GM12864 (cell line): ENCODE measurements at regions not wholly inside any gene's neighbourhood (a gene's known extent, or its start where the extent isn't known, plus 50 kb on each side); places are given as distances from the start of the nearest gene placed in this dataset.

ENCODE experiments used
- DNase-seq: peaks from one replicate; pipeline ENCODE4 v3.0.0-alpha.2; 2011; ENCODE audit warnings: low read depth
- H3K4me3 ChIP-seq: 2 replicates; pipeline ENCODE4 v1.5.1; 2011; ENCODE audit warnings: mild to moderate bottlenecking, low read depth, low read length, control low read depth
- TF ChIP-seq, protein P1 (sequence below): IDR thresholded peaks from 2 replicates; pipeline ENCODE4 v1.5.1; 2011; ENCODE audit warnings: low read depth, mild to moderate bottlenecking, moderate library complexity, low read length, control low read depth, inconsistent platforms; ENCODE audit errors: missing control alignments

DNA sequence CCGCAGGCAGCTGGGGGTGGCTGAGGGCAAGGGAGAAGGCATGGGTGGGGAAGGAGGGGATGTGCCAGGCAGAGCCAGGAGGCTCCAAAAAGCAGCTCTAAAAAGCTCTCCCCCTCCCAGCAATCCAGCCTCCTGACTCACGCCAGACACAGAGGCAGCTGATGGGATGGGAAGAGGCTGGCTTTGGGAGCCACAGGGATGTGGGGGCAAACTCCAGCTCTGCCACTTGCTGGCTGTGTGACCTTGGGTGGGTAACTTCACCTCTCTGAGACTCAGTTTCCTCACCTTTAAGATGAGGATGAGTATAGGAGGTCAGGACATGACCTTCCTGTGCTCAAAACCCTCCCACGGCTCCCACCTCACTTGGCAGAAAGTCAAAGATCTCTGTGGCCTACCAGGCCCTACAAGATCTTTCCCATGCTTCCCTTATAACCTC lies 148.9 kb downstream of the CEBPB start:
- peak overlapping the region; percentile 12; the same call in 1 of the 2 replicates for H3K4me3 ChIP-seq
- DNase-seq, result no peak

DNA sequence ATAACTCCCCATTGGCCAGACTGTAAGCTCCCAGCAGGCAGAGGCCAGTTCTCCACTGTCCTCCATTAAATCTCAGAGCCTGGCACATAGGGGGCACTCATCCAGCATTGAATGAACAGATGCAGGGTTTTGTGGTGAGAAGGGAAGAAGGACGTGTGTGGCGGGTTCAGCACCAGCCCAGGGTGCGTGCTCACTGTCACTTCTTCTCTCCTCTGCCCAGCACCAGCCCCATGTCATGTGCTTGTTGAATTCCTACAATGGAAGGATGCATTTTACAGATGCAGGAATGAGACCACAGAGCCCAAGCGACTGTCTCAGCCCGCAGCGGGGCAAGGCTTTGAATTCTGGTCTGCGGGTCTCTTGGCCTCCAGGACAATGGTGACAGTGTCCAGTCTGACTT lies 149.9 kb downstream of the CEBPB start:
- H3K4me3 ChIP-seq, result no peak overlapping the region
- TF ChIP-seq, protein P1, sequence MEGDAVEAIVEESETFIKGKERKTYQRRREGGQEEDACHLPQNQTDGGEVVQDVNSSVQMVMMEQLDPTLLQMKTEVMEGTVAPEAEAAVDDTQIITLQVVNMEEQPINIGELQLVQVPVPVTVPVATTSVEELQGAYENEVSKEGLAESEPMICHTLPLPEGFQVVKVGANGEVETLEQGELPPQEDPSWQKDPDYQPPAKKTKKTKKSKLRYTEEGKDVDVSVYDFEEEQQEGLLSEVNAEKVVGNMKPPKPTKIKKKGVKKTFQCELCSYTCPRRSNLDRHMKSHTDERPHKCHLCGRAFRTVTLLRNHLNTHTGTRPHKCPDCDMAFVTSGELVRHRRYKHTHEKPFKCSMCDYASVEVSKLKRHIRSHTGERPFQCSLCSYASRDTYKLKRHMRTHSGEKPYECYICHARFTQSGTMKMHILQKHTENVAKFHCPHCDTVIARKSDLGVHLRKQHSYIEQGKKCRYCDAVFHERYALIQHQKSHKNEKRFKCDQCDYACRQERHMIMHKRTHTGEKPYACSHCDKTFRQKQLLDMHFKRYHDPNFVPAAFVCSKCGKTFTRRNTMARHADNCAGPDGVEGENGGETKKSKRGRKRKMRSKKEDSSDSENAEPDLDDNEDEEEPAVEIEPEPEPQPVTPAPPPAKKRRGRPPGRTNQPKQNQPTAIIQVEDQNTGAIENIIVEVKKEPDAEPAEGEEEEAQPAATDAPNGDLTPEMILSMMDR, result no peak
- DNase-seq, result no peak

More for the DNA sequence above, 148.9 kb downstream of the CEBPB start:
- TF ChIP-seq, protein P1, result no peak

DNA sequence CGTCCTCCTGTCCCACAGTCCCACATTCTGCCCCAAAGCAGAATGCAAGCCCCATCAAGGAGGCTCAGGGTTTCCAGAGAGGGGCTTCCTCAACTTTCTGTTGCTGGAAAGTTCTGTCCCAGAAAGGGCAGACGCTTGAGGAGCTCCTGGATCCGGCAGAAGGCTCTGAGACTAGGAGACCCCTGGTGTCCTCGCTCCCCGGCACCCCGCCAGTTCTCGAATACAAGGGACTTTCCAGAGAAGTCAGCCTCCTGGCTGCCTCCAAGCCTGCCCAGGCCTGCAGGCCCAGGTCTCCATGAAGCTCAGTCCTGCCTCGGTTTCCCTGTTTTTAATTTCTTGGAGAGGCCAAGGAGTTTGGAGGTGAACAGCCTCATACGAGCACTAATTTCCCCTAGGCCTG lies 150.4 kb downstream of the CEBPB start:
- no peak overlapping the region for H3K4me3 ChIP-seq
- TF ChIP-seq, protein P1, result no peak
- no peak for DNase-seq

DNA sequence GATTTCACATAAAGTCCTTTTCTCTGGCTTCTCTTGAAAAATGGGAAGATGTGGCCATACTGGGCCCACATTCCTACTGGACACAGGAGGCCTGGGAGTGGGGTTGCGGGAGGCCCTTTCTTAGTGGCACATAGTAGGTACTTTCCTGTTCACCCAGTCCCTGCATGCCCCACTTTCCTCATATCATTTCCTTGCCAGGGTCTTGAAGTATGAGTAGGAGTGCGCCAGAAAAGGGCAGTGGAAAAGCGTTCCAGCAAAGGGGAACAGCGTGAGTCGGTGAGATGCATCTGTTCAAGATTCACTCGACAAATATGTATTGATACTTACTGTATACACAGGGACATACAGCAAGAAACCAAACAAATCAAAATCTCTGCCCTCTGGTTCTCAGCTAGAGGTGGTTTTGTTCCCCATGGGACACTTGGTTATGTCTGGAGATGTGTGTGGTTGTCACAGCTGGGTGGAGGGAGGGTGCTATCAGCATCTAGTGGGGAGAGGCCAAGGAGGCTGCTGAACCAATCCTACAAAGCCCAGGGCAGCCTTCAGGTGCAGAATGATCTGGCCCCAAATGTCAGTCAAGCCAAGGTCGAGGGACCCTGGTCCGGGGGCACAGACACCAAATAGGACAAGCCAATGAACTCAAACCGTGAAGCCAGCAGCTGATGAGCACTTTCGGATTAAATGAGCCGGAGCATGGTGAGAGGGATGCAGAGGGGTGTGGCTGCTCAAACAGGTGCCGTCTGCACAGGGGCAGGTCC lies 151.4 kb downstream of the CEBPB start:
- TF ChIP-seq, protein P1, result no peak
- no peak for DNase-seq
- no peak overlapping the region for H3K4me3 ChIP-seq

DNA sequence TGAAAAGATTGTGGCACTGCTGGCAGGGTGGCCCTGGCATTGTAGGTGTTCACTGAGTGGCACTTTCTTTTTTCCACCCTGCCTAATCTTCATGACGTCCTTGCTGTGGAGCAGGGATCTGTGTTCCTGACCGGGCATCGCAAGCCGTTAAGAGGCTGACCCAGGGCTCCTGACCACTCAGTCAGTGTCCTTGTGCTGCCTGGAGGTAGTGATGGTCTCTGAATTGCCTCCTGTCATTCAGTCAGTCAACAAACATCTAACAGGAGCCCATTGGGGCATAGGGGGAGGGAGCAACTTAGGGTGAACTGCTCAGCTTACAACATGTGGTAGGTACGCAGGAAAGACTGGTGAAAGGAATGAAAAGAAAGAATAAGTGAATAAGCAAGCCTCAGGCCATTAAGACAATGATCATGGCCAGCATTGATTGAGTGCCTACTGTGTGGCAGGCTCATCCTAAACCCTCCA lies 152.0 kb downstream of the CEBPB start:
- TF ChIP-seq, protein P1, result no peak
- DNase-seq, result no peak
- no peak overlapping the region for H3K4me3 ChIP-seq

DNA sequence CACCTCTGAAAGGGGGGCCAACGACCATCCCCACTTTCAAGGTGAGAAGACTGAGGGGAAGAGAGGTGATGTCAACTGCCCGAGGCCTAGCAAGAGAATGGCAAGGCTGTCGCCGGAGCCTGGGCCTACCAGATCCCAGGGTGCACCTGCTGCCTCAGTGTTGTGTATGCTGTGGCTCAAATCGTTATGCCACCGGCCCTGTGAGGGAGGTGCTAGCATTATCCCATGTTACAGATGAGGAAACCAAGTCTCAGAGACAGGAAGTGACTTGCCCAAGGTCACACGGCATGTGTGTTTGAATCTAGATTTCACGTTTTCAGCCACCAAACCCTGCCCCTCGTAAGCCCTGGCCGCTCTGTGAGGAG lies 152.5 kb downstream of the CEBPB start:
- H3K4me3 ChIP-seq, result no peak overlapping the region
- DNase-seq, result no peak
- TF ChIP-seq, protein P1, result no peak
